GM23338 (cell line): ENCODE measurements at regions not wholly inside any gene's neighbourhood (a gene's known extent, or its start where the extent isn't known, plus 50 kb on each side); places are given as distances from the start of the nearest gene placed in this dataset.

Experiments
- ATAC-seq: fragments of 200-7000 bp; cut with Tn5 transposase; 3 replicates; pipeline ENCODE4 v1.9.1; 2020
- DNase-seq: peaks from one replicate; pipeline ENCODE4 v3.0.0-alpha.2; 2015; ENCODE audit warnings: low spot score
- H2AFZ ChIP-seq: fragments of 200-600 bp; sonication (generic); 2 replicates; pipeline ENCODE4 v1.8.0; 2016; ENCODE audit warnings: antibody characterized with exemption, mild to moderate bottlenecking, moderate library complexity
- H3F3A ChIP-seq: fragments of 200-600 bp; sonication (generic); replicated peaks from 2 replicates; pipeline ENCODE4 v1.8.0; 2017; ENCODE audit warnings: antibody characterized with exemption, mixed run types, low read depth
- H3K27ac ChIP-seq: fragments of 200-600 bp; sonication (generic); 2 replicates; pipeline ENCODE4 v1.6.1; 2016; ENCODE audit warnings: low read depth
- H3K27me3 ChIP-seq: fragments of 200-600 bp; sonication (generic); 2 replicates; pipeline ENCODE4 v1.8.0; 2016; ENCODE audit warnings: mild to moderate bottlenecking, mixed run types, moderate library complexity; ENCODE audit not compliant: insufficient read depth
- H3K36me3 ChIP-seq: fragments of 200-600 bp; sonication (generic); 2 replicates; pipeline ENCODE4 v1.8.0; 2016; ENCODE audit warnings: mild to moderate bottlenecking; ENCODE audit not compliant: insufficient read depth
- H3K4me1 ChIP-seq: fragments of 200-600 bp; sonication (generic); 2 replicates; pipeline ENCODE4 v1.8.0; 2016; ENCODE audit warnings: mild to moderate bottlenecking, moderate library complexity; ENCODE audit not compliant: insufficient read depth
- H3K4me2 ChIP-seq: fragments of 200-600 bp; sonication (generic); 2 replicates; pipeline ENCODE4 v1.7.1; 2017; ENCODE audit warnings: mixed run types
- H3K4me3 ChIP-seq: fragments of 200-600 bp; sonication (generic); 2 replicates; pipeline ENCODE4 v1.6.1; 2016; ENCODE audit warnings: mixed run types
- H3K79me2 ChIP-seq: fragments of 200-600 bp; sonication (generic); replicated peaks from 2 replicates; pipeline ENCODE4 v1.8.0; 2017; ENCODE audit warnings: mild to moderate bottlenecking; ENCODE audit not compliant: insufficient read depth
- H3K9me2 ChIP-seq: fragments of 200-600 bp; sonication (generic); 2 replicates; pipeline ENCODE4 v1.8.0; 2017; ENCODE audit not compliant: insufficient read depth
- H4K20me1 ChIP-seq: fragments of 200-600 bp; sonication (generic); replicated peaks from 2 replicates; pipeline ENCODE4 v1.8.0; 2017; ENCODE audit warnings: mild to moderate bottlenecking; ENCODE audit not compliant: insufficient read depth
- H3K27ac Mint-ChIP-seq: 2 replicates; pipeline ENCODE4 v1.8.0; 2020; ENCODE audit warnings: inconsistent platforms, mild to moderate bottlenecking, moderate library complexity, mixed read lengths
- H3K27me3 Mint-ChIP-seq: 3 replicates; pipeline ENCODE4 v1.8.0; 2022; ENCODE audit warnings: low read depth, mild to moderate bottlenecking, moderate library complexity, mixed read lengths, inconsistent platforms; ENCODE audit not compliant: insufficient read depth, poor library complexity
- H3K36me3 Mint-ChIP-seq: 3 replicates; pipeline ENCODE4 v1.8.0; 2021; ENCODE audit warnings: low read depth, mild to moderate bottlenecking, inconsistent platforms, moderate library complexity, mixed read lengths
- H3K4me1 Mint-ChIP-seq: 3 replicates; pipeline ENCODE4 v1.8.0; 2020; ENCODE audit warnings: mild to moderate bottlenecking, inconsistent platforms, mixed read lengths
- H3K4me3 Mint-ChIP-seq: 3 replicates; pipeline ENCODE4 v1.8.0; 2021; ENCODE audit warnings: moderate library complexity, mild to moderate bottlenecking, inconsistent platforms, mixed read lengths
- H3K9me3 Mint-ChIP-seq: 3 replicates; pipeline ENCODE4 v1.8.0; 2020; ENCODE audit warnings: moderate library complexity, mild to moderate bottlenecking, inconsistent platforms, mixed read lengths
- CREB1 ChIP-seq: fragments of 250-450 bp; sonication (Bioruptor Pico); IDR thresholded peaks from 2 replicates; pipeline ENCODE4 v1.5.0; 2020; ENCODE audit warnings: low read depth, mild to moderate bottlenecking, moderate library complexity
- JUNB ChIP-seq: IDR thresholded peaks from one replicate; pipeline ENCODE4 v1.6.1; 2016; ENCODE audit warnings: antibody characterized with exemption; ENCODE audit not compliant: unreplicated experiment
- NANOG ChIP-seq: IDR thresholded peaks from 2 replicates; pipeline ENCODE4 v1.6.1; 2016; ENCODE audit warnings: antibody characterized with exemption, borderline replicate concordance
- STAT1 ChIP-seq: IDR thresholded peaks from one replicate; pipeline ENCODE4 v1.6.1; 2016; ENCODE audit warnings: antibody characterized with exemption; ENCODE audit not compliant: unreplicated experiment
- ZNF114 ChIP-seq: fragments of 250-450 bp; sonication (Bioruptor Pico); IDR thresholded peaks from 2 replicates; pipeline ENCODE4 v1.5.0; 2020; ENCODE audit warnings: mild to moderate bottlenecking, moderate library complexity
- ZNF331 ChIP-seq: fragments of 250-450 bp; sonication (Bioruptor Pico); IDR thresholded peaks from 2 replicates; pipeline ENCODE4 v1.5.0; 2020; ENCODE audit warnings: low read depth, mild to moderate bottlenecking, moderate library complexity
- TF ChIP-seq, protein P1 (sequence below): fragments of 250-450 bp; sonication (Bioruptor Pico); IDR thresholded peaks from 2 replicates; pipeline ENCODE4 v1.5.0; 2020; ENCODE audit warnings: mild to moderate bottlenecking, moderate library complexity
- TF ChIP-seq, protein P2 (sequence below): IDR thresholded peaks from one replicate; pipeline ENCODE4 v1.6.1; 2018; ENCODE audit warnings: antibody characterized with exemption; ENCODE audit not compliant: unreplicated experiment

DNA sequence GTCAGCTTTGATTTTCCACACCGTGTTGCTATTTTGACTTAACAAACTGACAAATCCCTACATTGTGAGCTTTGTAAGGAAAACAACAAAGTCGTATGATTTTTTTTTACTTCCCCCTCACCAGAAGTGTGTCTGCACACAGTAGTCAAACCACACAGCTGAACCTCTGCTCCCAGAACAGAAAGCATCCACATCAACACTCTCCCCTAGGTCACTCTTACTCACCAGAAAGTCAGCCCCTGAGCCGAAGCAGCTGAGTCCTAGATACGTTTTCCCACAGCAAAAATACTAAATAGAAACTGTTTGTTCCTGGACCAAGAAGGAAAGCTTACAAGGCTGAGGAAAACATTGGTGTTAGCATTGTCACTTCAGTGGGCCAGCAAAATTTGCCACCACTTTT is 305.7 kb downstream of the DHX15 start:
- Histone ChIP-seq H3F3A (no peaks in the 10 kb centered on the region), H4K20me1 (no peaks in the 10 kb centered on the region), H3K9me2 (peaks cover 8% of the 10 kb centered on the region; the same call in 1 of the 2 replicates), H3K4me3 (no peak overlapping the region), H3K27me3 (no peaks in the 10 kb centered on the region), H3K4me1 (peaks cover 16% of the 10 kb centered on the region), H3K79me2 (no peaks in the 10 kb centered on the region), H3K36me3 (no peaks in the 10 kb centered on the region), H2AFZ (no peak overlapping the region), H3K27ac (no peak overlapping the region), H3K4me2 (no peak overlapping the region)
- peaks cover 14% of the 10 kb centered on the region for H3K4me1 Mint-ChIP-seq
- DNase-seq (no peak), ATAC-seq (no peak)
- TF ChIP-seq CREB1 (no peak), ZNF114 (CRISPR knock-in tag) (no peak), STAT1 (no peak), ZNF331 (CRISPR knock-in tag) (no peak), JUNB (no peak), NANOG (no peak)
- TF ChIP-seq, protein P1, sequence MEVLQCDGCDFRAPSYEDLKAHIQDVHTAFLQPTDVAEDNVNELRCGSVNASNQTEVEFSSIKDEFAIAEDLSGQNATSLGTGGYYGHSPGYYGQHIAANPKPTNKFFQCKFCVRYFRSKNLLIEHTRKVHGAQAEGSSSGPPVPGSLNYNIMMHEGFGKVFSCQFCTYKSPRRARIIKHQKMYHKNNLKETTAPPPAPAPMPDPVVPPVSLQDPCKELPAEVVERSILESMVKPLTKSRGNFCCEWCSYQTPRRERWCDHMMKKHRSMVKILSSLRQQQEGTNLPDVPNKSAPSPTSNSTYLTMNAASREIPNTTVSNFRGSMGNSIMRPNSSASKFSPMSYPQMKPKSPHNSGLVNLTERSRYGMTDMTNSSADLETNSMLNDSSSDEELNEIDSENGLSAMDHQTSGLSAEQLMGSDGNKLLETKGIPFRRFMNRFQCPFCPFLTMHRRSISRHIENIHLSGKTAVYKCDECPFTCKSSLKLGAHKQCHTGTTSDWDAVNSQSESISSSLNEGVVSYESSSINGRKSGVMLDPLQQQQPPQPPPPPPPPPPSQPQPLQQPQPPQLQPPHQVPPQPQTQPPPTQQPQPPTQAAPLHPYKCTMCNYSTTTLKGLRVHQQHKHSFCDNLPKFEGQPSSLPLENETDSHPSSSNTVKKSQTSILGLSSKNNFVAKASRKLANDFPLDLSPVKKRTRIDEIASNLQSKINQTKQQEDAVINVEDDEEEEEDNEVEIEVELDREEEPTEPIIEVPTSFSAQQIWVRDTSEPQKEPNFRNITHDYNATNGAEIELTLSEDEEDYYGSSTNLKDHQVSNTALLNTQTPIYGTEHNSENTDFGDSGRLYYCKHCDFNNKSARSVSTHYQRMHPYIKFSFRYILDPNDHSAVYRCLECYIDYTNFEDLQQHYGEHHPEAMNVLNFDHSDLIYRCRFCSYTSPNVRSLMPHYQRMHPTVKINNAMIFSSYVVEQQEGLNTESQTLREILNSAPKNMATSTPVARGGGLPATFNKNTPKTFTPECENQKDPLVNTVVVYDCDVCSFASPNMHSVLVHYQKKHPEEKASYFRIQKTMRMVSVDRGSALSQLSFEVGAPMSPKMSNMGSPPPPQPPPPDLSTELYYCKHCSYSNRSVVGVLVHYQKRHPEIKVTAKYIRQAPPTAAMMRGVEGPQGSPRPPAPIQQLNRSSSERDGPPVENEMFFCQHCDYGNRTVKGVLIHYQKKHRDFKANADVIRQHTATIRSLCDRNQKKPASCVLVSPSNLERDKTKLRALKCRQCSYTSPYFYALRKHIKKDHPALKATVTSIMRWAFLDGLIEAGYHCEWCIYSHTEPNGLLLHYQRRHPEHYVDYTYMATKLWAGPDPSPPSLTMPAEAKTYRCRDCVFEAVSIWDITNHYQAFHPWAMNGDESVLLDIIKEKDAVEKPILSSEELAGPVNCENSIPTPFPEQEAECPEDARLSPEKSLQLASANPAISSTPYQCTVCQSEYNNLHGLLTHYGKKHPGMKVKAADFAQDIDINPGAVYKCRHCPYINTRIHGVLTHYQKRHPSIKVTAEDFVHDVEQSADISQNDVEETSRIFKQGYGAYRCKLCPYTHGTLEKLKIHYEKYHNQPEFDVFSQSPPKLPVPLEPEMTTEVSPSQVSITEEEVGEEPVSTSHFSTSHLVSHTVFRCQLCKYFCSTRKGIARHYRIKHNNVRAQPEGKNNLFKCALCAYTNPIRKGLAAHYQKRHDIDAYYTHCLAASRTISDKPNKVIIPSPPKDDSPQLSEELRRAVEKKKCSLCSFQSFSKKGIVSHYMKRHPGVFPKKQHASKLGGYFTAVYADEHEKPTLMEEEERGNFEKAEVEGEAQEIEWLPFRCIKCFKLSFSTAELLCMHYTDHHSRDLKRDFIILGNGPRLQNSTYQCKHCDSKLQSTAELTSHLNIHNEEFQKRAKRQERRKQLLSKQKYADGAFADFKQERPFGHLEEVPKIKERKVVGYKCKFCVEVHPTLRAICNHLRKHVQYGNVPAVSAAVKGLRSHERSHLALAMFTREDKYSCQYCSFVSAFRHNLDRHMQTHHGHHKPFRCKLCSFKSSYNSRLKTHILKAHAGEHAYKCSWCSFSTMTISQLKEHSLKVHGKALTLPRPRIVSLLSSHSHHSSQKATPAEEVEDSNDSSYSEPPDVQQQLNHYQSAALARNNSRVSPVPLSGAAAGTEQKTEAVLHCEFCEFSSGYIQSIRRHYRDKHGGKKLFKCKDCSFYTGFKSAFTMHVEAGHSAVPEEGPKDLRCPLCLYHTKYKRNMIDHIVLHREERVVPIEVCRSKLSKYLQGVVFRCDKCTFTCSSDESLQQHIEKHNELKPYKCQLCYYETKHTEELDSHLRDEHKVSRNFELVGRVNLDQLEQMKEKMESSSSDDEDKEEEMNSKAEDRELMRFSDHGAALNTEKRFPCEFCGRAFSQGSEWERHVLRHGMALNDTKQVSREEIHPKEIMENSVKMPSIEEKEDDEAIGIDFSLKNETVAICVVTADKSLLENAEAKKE, result no peak
- TF ChIP-seq, protein P2, sequence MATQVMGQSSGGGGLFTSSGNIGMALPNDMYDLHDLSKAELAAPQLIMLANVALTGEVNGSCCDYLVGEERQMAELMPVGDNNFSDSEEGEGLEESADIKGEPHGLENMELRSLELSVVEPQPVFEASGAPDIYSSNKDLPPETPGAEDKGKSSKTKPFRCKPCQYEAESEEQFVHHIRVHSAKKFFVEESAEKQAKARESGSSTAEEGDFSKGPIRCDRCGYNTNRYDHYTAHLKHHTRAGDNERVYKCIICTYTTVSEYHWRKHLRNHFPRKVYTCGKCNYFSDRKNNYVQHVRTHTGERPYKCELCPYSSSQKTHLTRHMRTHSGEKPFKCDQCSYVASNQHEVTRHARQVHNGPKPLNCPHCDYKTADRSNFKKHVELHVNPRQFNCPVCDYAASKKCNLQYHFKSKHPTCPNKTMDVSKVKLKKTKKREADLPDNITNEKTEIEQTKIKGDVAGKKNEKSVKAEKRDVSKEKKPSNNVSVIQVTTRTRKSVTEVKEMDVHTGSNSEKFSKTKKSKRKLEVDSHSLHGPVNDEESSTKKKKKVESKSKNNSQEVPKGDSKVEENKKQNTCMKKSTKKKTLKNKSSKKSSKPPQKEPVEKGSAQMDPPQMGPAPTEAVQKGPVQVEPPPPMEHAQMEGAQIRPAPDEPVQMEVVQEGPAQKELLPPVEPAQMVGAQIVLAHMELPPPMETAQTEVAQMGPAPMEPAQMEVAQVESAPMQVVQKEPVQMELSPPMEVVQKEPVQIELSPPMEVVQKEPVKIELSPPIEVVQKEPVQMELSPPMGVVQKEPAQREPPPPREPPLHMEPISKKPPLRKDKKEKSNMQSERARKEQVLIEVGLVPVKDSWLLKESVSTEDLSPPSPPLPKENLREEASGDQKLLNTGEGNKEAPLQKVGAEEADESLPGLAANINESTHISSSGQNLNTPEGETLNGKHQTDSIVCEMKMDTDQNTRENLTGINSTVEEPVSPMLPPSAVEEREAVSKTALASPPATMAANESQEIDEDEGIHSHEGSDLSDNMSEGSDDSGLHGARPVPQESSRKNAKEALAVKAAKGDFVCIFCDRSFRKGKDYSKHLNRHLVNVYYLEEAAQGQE, result no peak
- no peak overlapping the region; the same call in 1 of the 2 replicates for H3K27ac Mint-ChIP-seq
- no peaks in the 10 kb centered on the region for H3K27me3 Mint-ChIP-seq
- no peaks in the 10 kb centered on the region for H3K36me3 Mint-ChIP-seq
- H3K9me3 Mint-ChIP-seq, result no peaks in the 10 kb centered on the region
- H3K4me3 Mint-ChIP-seq, result no peak overlapping the region
